ENCODE measurements at regions not wholly inside any gene's neighbourhood (a gene's known extent, or its start where the extent isn't known, plus 50 kb on each side); places are given as distances from the start of the nearest gene placed in this dataset.
A peak's percentile ranks its signal among the peaks of the same experiment; 100 is the strongest.

- DNase-seq = no peak
Measured at GRCh38 chr3:140821493-140821892, 120.1 kb upstream of the SLC25A36 start.

- DNase-seq = no peak
Measured at GRCh38 chr3:140822401-140823047, 119.1 kb upstream of the SLC25A36 start.

- DNase-seq = no peak
Measured at GRCh38 chr3:140823106-140823505, 118.5 kb upstream of the SLC25A36 start.

GRCh38 chr3:140827894-140828293 lies 113.7 kb upstream of the SLC25A36 start:
- no peak for DNase-seq

GRCh38 chr3:140828585-140828984 lies 113.1 kb upstream of the SLC25A36 start:
- DNase-seq = no peak

- DNase-seq = no peak
Measured at GRCh38 chr3:140829796-140830195, 111.8 kb upstream of the SLC25A36 start.

- DNase-seq = no peak
Measured at GRCh38 chr3:140830391-140830790, 111.2 kb upstream of the SLC25A36 start.

GRCh38 chr3:140832883-140833282 lies 108.8 kb upstream of the SLC25A36 start:
- DNase-seq = no peak

GRCh38 chr3:140834266-140835037 lies 107.2 kb upstream of the SLC25A36 start:
- DNase-seq = no peak

- no peak for DNase-seq
Measured at GRCh38 chr3:140842984-140843649, 98.5 kb upstream of the SLC25A36 start.

- DNase-seq = no peak
Measured at GRCh38 chr3:140843656-140844055, 98.0 kb upstream of the SLC25A36 start.

- no peak for DNase-seq
Measured at GRCh38 chr3:140844072-140844471, 97.6 kb upstream of the SLC25A36 start.

GRCh38 chr3:140845882-140846281 lies 95.8 kb upstream of the SLC25A36 start:
- no peak for DNase-seq

GRCh38 chr3:140848666-140849065 lies 93.0 kb upstream of the SLC25A36 start:
- peak in 1 of 2 donors; percentile 10 for DNase-seq

- no peak for DNase-seq
Measured at GRCh38 chr3:140850210-140850955, 91.3 kb upstream of the SLC25A36 start.

GRCh38 chr3:140854961-140855360 lies 86.7 kb upstream of the SLC25A36 start:
- DNase-seq = no peak

- no peak for DNase-seq
Measured at GRCh38 chr3:140856905-140857304, 84.7 kb upstream of the SLC25A36 start.

- no peak for DNase-seq
Measured at GRCh38 chr3:140857993-140858392, 83.6 kb upstream of the SLC25A36 start.

- no peak for DNase-seq
Measured at GRCh38 chr3:140859592-140860336, 81.9 kb upstream of the SLC25A36 start.

GRCh38 chr3:140863580-140864009 lies 78.0 kb upstream of the SLC25A36 start:
- peak; percentile 7 to 42 for DNase-seq

GRCh38 chr3:140870351-140870750 lies 71.3 kb upstream of the SLC25A36 start:
- no peak for DNase-seq

GRCh38 chr3:140871022-140871421 lies 70.6 kb upstream of the SLC25A36 start:
- no peak for DNase-seq

Measured in hippocampal formation (tissue), 2 donors.